ENCODE measurements at regions not wholly inside any gene's neighbourhood (a gene's known extent, or its start where the extent isn't known, plus 50 kb on each side); places are given as distances from the start of the nearest gene placed in this dataset.
"Not testable (repeated sequence)": the region's sequence is repeated elsewhere in the genome, so short reads cannot be mapped to it uniquely, and the experiment has no call there.

DNA sequence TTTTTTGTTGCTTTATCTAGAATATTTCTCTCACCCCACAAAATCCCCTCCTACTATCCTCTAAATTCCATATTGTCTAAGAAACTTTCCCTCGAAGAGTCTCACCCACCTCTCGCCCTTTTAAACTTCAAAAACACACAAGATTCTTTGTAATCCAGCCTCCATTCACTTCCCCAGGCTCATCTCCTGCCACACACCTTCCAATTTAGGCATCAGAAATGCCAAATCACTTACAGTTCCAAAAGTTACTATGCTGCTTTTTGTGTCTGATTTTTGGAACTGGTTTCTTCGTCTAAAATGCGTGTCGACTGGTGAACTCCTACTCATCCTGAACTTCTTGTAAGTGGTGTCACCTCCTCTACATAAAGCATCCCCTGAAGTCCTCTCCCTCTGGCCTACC is 482.4 kb upstream of the CAMK1G start:
- no peak for DNase-seq

DNA sequence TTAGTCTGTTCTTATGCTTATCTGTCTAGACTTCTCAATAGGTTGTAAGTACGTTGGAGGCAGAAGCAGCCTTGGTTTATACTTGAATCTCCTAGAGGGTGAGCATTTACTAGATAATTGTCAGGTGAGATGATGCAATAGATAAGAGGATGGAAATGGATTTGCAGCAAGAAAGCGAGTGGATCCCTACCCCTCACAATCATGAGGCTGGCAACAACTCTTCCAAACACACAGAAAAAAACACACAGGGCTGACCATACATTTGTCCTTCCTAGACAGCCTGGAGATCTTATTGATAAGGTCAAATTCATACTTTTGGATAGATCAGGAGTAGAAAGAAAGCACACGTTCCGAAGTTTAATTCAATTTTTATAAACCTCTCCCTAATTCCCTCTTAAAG is 481.4 kb upstream of the CAMK1G start:
- no peak for DNase-seq

- no peak for DNase-seq
Measured at GRCh38 chr1:209102531-209102930, 481.0 kb upstream of the CAMK1G start.

- no peak for DNase-seq
Measured at GRCh38 chr1:209103092-209103491, 480.4 kb upstream of the CAMK1G start.

- DNase-seq, result no peak
Measured at GRCh38 chr1:209104646-209105045, 478.9 kb upstream of the CAMK1G start.

GRCh38 chr1:209105701-209106100 is 477.8 kb upstream of the CAMK1G start:
- no peak for DNase-seq

DNA sequence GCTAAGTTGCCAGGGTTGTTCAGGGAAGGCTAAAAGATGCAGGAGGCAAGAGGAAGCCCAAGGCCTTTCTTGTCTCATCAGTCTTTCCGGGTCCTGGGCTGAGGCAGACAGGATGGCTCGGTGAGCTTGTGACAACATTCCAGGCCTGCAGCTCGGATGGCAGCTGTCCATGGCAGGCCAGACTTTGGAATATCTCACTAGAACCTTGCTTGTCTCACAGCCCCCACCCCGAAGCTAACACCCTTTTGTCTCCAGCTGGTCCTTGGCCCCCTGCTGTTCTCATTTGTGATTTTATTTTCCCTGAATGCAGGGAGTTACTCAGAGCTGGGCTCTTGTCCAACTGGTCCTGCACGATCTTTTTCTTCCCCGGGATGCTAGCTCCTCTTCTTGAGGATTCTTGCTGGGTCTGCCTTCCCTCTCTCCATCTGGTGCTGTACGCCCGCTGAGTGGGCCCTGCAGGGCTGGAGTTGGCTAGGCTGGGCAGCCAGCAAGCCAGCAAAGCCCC is 477.2 kb upstream of the CAMK1G start:
- peak; percentile 63 for DNase-seq

DNA sequence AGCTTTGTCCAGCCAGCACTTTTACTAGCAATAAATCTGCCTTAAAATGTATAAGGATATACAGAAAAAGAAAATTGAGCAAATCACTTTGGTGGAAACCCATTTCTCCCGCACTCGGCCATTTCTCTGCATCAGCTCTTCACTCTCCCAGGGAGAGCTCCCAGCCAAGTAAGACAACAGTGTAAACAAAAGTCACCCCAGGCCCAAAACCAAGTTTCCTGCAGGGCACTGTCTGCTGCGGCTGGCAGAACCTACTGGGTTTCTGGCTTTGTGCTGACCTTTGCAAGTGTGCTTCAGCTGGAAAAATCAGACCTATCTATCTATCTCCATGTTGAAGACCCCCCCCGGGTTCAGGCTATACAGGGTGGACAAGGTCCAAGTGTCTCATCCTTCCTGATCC is 476.7 kb upstream of the CAMK1G start:
- no peak for DNase-seq

- no peak for DNase-seq
Measured at GRCh38 chr1:209107535-209107934, 476.0 kb upstream of the CAMK1G start.

GRCh38 chr1:209109001-209109785 is 474.3 kb upstream of the CAMK1G start:
- no peak for DNase-seq

- DNase-seq, result no peak
Measured at GRCh38 chr1:209113521-209113920, 470.0 kb upstream of the CAMK1G start.

DNA sequence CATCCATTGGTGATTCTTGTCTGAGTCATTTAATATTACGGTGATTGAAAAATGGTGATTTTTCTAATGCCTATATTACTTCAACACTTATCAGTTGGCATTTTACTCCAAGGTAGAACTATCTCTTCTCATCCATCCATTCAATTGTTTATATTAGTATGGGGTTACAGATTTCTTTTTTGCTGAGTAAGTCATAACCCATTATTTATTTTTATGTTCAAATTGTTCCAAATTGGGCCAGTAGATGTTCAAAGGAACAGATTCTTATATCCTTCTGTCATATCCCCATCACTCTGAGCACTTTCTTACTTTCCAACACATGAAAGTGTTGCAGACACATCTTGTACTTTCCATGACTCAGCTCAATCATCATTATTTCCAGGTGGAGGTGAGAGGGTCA is 466.8 kb upstream of the CAMK1G start:
- DNase-seq, result no peak

- DNase-seq, result no peak
Measured at GRCh38 chr1:209123601-209124000, 459.9 kb upstream of the CAMK1G start.

GRCh38 chr1:209129091-209129490 is 454.4 kb upstream of the CAMK1G start:
- not testable (repeated sequence) for DNase-seq

GRCh38 chr1:209130886-209131285 is 452.6 kb upstream of the CAMK1G start:
- no peak for DNase-seq

DNA sequence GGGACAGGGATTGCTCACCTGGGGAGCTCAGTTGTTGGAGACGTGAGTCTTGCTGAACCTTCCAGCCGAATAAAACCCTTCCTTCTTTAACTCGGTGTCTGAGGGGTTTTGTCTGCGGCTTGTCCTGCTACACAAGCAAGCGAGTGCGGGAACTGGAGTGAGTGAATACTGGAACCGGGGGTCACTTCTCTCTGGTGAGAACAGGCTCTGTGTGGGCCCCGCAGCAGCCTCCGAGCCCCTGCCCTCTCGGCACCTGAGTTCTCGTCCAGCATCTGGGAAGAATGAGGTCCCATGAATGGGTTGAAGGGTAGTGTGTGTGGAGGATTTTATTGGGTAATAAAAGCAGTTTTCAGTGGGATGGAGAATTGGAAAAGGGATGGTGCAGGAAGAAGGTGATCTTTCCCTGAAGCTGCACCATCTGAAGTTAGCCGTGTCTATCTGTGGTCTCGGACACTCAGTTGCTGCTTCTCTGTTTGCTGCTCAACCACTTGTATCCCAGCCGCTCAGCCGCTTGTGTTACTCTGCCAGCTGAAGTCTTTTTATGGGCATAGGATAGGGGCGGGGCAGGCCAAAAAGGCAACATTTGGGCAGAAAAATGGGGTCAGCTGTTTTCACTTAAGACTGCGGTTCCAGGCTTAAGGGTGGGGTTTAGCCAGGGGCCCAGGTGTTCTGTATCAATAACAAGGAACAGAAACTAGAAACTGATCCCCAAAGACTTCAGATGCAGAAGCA is 450.6 kb upstream of the CAMK1G start:
- no peak for DNase-seq

DNA sequence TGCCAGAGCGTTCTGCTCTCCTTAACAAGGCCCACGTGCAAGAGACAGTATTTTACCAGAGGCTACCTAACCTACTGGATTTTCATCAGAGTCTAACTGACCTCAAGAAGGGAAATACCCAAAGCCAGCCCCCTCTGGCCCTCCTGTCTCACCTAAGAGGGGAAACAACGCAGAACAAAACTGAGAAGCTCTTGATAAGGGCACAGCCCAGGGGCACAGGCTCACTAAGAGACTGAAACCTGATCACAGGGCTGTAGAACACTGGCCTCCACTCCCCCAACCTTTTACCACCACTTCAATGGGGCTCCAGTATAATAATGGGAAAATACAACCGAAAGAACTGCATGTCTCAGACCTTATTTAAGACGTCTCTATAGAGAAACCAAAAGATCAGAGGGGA is 449.5 kb upstream of the CAMK1G start:
- DNase-seq, result no peak

- no peak for DNase-seq
Measured at GRCh38 chr1:209143916-209144315, 439.6 kb upstream of the CAMK1G start.

DNA sequence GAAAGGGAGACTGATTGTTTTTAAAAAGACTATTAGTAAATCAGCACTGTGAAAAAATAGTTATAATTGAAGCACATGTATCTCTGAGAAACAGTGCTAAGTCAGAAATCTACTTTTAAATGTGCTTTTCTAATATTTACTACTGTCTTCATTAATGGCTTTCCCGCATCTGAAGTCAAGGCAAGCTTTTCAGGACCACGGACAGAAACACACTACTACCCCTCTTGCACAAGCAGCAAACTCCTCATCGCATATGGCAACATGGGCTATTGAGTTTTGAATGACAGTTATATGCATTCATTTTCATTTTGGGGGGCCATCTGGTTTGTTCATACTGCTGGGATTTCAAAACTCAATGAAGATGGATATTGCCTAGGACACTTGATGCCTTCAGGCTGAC is 433.4 kb upstream of the CAMK1G start:
- no peak for DNase-seq

GRCh38 chr1:209153411-209153810 is 430.1 kb upstream of the CAMK1G start:
- no peak for DNase-seq

GRCh38 chr1:209154912-209155311 is 428.6 kb upstream of the CAMK1G start:
- DNase-seq, result no peak

DNA sequence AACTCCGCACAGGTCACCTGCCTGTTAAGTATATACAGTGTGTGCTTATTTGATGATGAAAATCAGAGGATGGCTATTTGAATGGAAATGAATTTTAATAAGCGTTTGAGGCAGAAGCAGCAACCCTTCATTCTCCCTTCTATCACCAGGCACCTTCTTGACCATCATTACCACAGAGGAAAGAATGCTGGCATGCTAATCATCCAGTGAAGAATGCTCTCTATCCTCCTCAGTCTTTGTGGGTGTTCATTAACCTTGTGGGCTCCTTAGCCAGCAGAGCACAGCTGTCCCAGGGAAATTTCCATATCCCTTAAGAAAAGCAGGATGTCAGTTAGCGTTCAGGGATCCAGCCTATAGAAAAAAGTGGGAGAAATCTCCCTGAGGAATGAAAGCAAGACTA is 428.0 kb upstream of the CAMK1G start:
- DNase-seq, result no peak

DNA sequence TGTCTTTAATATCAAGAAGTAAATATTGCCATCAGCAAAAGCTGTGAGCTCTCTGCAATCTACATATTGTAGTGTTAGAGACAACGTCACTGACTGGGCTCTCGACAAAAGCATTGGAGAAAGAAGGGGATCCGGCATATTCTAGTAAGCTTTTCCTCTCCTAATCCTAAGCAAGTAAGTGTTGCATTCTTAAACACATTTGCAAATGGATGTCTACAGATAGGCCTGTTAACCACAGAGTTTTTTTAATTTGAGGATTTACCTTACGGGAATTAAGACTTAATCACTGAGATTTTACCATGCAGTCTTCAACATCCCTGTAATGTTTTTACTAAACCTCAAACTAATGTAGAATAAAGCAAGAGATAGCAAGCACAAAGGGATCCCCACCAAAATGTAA is 426.5 kb upstream of the CAMK1G start:
- DNase-seq, result no peak

- DNase-seq, result no peak
Measured at GRCh38 chr1:209157546-209158249, 425.8 kb upstream of the CAMK1G start.

Measured in DMS79 treated with DMSO at 0.1 percent for 48 hours (cell line).